ENCODE measurements at regions not wholly inside any gene's neighbourhood (a gene's known extent, or its start where the extent isn't known, plus 50 kb on each side); places are given as distances from the start of the nearest gene placed in this dataset.

DNA sequence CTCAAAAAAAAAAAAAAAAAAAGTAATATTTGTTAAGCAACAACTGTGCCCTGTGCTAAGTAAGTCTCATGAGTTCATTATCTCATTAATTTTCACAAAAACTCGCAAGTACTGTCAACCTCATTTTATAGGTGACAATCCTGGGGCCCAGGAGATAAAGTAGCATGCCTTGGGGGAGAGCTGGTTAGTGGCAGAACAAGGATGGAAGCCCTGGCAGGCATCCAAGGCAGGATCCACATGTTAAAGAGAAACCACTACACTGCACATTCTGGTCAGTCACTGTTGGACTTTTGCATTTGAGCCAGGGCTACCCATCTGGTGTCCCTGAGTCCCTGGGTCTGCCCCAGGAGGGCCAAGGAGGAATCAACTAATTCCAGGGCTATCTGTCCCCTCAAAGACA is 54.6 kb downstream of the ZFP36L2 start:
- no peak for DNase-seq (ENCODE audit: low read depth)

DNA sequence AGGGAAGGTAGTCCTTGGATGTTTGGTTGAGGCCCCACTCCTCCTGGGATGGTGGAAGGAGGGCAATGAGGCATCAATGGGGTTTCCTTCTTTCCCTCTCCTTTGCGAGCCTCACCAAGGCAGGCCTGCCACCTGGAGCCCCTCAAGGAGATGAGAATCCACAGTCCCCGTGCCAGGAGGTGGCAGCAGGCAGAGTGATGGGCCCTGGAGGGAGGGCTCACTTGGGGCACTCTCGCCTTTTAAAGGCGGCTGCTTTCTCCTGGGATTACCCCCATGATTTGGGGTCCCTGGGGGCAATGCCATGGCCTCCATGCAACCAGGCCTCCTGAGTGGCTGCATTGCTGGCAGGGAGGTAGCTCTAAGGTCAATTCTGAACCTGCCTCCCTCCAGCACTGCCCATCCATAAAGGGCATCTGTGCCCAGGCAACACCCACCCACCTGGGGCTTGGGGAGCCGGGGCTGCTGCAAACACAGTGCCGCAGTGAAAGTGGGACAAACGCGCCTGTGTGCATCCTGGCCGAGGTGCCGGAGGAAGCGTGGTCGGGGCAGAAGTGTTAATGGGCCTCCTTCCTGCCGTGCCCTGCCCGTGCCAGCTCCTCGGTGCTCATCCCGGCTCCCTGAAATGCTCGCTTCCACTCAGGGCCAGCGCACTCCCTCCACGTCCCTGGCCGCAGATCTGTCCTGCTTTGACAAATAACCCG is 55.9 kb downstream of the ZFP36L2 start:
- no peak for DNase-seq (ENCODE audit: low read depth)

DNA sequence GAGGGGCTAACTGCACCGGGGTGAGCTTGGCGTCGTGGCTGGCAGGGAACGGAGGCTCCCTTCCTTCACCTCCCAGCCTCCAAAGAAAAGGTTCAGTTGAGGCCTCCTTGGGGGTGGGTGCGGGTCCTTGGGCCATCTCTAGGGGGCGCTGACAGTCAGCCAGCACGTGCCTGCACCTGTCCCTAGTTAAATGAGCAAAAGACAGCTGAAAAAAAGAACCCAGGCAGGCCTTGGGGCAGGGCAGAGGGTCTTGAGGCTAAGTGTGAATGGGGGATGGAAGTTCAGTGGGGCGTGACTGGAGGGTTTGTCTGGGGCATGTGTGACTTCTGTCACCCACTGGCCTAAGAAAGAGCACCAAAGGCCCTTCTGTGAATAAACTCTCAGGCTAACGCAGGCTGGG is 56.4 kb downstream of the ZFP36L2 start:
- peak; percentile 50 for DNase-seq (ENCODE audit: low read depth)

DNA sequence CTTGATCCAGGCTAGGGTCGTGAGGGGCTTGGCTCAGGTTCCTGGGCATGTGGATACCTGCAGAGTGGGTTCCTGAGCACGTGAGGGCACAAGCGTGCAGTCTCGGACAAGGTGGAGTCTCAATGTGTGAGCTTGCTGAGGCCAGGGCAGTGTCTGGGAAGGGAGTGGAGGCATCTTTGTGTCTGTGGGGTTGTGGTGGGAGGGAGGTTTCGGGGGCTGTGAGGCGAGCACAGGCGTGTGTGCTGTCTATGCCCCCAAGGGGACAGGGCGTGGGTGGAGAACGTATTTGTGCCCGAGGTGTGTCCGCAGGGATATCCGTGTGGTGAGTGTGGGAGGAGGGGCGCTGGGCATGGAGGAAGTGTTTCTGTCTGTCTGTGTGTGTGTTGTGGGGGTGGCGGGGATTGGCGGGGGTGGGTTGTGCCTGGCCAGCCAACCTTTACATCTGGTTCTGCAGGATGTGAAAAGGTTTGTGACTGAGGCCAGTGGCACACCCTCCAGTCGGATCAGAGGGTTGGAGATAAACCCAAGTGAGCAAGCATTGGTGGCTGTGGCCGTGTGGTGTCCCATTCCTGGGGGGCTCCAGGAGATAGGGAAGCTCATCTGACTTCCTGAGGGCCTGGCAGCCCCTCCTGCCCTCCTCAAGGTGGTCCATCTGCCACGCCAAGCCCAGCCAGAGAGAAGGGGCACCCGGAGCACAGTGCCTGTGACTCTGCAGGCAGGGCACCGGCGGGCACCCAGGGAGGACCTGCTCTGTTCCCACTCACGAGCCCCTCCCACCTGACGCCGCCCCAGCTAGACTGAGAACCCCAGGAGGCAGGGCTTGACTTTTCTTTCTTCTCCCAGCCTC is 57.1 kb downstream of the ZFP36L2 start:
- DNase-seq (ENCODE audit: low read depth) = no peak

DNA sequence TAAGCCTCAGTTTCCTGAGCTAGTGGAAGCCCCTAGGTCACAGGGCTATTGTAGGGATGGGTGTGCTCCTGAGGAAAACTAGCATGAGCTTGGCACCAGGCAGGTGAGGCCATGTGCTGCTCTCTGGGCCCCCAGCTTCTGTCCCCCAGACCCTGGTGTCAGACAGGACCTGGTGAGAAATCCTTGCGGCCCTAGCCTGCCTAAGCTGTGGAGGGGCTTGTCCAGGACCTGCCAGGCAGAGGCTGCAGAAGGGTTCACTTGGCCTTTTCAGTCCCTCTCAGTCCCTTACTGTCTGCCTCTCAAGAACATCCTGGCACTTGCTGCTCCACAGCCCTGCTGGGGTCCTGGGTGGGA is 58.4 kb downstream of the ZFP36L2 start:
- DNase-seq (ENCODE audit: low read depth) = no peak

DNA sequence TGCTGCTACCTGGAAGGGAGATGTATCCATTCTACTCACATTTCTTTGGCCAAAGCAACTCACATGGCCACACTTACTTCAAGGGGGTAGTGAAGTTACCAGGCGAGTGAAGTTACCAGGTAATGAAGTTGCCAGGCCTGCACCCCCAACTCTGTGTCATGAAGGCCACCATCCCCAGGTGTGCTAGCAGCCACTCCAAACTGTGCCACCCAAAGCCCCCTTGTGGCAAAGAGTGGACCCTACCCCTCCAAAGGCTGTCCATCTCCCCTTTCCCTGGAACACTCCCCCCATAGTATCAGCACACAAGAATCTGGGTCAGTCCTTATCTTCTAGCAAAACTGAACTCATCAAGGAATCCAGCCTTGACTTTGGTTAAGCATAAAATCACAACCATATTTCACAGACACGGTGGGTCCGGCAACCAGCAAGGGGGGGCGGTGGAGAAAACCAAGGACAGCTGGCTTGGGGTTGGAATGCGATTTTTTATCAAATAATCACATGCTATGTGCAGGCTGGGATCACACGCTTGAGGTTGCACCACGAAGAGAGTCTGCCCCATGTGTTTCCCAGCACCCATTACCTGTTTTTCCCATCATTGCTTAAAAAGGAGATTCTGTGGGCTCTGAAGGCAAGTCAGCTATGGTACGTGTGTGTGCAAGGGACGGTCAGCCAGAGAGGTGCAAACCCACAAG is 60.9 kb downstream of the ZFP36L2 start:
- no peak for DNase-seq (ENCODE audit: low read depth)

DNA sequence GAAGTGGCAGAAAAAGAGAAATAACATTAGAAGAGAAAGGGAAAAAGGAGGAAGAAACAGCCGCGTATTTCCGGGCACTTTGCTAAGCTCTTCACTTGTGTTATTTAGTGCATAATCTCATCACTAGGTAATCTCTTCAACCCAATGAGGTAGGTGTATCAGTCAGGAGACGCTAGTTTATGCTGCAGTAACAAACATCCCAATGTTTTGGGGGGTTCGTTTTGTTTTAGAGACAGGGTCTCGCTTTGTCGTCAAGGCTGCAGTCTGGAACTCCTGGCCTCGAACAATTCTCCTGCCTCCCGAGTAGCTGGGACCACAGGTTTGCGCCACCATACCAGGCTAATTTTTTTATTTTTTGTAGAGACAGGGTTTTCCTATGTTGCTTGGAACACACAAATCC is 61.7 kb downstream of the ZFP36L2 start:
- no peak for DNase-seq (ENCODE audit: low read depth)

DNA sequence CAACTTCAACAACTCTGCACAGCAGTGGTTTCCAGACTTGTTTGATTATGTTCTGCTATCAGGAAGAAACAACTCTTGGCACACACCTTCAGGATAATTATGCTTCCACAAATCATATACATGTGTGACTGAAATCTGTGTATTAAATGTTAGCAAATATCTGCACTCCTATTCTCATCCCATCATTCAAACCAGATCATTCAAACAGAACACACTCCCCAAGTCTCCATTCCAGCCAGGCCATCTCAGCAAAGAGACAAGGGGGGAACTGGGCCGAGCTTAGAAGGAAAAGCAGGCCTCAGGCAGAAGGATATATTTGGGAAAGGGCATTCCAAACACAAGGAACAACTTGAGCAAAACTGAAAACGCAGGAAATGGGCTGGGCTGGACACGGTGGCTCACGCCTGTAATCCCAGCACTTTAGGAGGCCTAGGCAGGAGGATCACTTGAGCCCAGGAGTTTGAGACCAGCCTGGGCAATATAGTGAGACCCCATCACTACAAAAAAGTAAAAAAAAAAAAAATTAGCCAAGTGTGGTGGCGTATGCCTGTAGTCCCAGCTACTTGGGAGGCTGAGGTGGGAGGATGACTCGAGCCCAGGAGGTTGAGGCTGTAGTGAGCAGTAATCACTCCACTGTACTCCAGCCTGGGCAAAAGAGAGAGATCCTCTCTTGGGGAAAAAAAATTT is 62.7 kb downstream of the ZFP36L2 start:
- DNase-seq (ENCODE audit: low read depth) = no peak

DNA sequence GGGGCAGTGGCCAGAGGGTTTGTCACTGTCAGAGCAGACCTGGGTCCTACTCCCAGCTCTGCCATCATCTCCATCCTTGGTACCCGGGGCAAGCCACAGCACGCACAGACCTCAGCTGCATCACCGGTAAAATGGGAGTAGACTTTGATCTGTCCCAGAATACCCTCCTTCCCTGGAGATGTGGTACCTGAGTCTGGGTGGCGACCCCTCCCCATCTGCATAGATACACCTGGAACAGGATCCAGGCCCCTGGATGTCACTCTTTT is 64.0 kb downstream of the ZFP36L2 start:
- no peak for DNase-seq (ENCODE audit: low read depth)

DNA sequence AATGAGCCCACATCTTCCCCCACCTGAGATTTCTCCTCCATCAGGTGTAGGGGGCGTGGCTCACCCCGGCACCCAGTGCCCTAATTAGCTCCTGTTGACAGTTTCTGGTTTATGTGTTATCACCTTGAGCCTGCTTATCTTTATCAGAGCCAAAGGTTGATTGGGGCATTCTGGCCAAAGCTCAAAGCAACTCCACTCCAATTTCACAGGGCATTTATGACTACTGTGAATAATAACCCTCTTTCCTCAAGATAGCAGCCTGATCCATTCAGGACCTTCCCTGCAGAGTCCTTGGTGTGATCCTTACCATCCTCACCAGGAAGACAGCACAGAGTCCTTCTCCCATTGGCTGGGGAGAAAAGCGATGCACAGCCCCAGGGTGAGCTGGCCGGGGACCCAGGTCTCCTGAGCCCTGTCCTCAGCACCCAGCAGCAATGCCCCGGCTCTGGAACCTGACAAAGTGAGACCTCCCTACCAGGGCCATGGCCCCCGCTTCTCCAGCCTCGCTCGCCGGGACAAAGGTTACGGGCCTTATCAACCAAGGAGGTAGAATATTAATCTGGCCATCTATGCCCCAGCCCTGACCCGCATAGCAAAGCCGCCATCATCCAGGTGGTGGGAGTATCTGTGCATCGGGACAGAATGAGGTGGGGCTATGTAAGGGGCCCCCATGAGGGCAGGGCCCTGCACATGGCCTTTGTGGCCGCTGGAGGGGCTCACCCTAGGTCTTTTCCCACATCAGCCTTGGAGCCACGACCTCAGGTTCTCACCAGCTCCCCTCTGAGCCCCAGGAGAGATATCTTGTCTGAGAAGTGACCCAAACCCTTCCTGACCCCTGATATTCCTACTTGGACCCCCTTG is 64.5 kb downstream of the ZFP36L2 start:
- DNase-seq (ENCODE audit: low read depth) = no peak

DNA sequence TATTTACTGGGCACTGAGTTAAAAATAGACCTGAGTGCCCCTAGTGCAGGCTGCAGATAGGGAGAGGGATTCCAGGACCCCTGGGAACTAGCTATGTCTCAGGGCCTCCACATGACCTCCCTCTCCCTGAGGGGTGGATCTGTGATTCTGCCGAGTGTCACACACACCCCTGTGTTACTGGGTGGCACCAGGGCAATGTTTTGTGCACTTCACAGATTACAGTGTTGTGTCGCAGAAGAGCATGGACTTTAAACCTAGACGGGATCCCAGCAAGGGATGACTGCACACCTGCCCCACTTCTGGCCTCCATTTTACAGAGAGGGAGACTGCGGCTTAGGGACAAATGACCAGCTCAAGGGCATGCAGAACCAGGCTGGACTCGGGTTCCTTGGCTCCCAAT is 65.6 kb downstream of the ZFP36L2 start:
- no peak for DNase-seq (ENCODE audit: low read depth)

DNA sequence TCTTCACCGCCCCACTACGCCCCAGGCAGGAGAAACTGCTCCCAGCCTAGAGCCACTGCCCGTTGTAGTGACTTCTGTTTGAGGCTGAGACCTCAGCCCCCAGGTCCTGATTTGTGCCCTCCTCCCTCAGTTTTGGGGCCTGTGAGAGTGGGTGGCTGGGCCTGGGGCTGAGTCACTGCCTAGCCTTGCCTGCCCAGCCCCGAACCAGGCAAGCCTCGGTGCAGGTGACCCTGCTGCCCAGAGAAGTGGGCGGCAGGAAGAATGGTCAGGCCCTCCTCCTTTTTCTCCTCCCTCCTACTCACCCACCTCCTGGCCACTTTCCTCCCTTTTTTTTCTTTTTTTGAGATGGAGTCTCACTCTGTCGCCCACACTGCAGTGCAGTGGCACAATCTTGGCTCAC is 66.6 kb downstream of the ZFP36L2 start:
- no peak for DNase-seq (ENCODE audit: low read depth)

DNA sequence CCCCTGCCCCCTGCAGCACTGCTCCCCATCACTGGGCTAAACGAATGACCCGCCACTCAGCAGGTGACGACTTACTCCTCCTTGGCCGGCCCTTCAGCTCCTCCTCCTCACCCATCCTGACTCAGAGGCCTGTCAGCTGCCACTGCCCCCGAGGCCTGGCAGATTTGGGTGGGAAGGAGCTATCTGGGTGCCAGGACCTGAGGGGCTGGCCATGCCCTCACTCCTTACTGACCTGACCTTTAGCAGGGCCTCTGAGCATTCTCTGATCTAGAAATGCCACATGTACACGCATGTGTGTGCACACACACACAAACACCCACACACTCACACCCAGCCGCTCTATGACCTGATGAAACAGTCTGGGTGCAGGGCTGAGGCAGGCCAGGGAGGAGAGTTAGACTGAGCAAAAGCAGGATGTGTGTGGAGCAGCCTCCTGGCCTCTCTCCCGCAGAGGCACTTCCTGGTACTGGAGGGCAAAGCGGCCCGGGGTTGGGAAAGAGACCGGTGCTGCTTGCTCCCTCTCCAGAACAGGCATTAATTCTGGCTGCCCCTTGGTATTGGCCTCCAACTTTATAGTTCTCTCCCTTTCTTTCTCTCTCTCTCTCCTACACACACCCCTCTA is 68.0 kb downstream of the ZFP36L2 start:
- no peak for DNase-seq (ENCODE audit: low read depth)

DNA sequence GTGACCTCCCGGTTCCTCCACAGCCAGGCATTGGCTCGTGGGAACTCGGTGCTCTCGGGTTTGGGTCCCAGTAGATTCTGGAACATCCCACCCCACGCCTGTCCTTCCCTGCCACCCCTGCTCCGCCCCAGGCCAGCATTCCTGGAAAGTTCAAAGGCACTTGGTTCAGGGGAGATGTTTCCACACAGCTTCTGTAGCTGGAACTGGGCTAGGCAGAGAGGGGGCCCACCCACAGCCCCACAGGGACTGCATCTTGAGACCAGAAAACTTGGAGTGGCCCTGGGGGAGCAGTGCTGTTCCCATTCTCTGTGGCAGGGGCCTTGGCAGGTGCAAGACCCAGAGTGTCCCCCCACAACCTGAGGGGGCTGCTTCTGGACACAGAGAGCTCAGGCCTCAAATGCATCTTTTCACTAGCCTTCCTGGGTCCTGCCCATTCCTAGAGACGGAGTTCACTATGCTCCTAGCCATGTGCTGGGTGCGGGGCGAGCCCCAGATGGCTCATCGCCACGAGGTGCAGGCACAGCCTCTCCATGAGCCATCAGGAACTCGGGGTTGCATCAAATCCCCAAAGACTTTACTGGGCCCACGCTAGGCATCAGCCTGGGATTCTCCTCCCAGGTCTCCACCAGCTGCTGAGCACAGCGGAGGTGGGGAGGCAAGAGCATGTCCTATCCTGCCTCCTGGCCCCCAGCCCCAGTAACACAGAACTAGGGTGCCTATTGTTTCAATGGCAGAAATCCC is 68.7 kb downstream of the ZFP36L2 start:
- DNase-seq (ENCODE audit: low read depth) = no peak

DNA sequence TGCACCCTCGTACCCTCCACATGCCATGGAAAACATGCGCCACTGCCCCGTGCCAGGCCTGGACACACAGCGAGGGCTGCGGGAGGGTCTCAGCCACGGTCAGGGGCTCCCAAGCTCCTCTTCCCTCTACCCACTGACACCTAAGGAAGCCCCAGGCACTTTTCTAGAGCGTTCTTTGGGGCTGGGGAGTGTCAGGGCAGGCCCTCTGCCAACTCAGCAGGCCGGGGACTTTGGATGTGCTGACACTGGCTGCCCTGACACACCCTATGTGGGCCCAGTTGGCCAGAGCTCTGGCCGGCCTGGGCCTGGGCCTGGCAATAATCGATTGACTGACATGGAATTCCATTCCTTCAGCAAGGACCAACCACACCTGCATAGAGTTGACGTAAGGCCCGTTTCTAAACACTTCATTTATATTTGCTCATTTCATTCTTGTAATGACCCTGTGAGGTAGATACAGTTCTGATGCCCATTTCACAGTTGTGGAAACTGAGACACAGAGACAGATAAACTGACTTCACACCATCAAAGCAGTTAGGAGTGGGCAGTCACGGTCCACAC is 70.5 kb downstream of the ZFP36L2 start:
- no peak for DNase-seq (ENCODE audit: low read depth)

DNA sequence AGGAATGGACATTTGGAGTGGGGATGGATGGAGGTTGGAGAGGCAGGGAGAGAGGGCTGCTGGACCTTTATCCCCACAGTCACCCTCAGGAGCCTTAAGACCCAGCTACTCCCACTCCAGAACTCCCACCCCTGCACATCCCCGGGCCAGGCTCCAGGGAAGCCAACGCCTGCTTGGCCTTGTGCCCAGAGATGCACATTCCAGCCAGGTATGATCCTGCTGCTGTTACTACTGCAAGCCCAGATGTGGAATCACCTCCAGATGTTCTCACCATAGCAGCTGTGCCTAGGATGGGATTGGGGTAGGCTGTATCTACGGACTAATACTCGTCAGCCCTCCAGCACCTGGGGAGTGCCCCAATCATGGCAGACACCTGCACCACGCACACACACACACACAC is 71.7 kb downstream of the ZFP36L2 start:
- no peak for DNase-seq (ENCODE audit: low read depth)

DNA sequence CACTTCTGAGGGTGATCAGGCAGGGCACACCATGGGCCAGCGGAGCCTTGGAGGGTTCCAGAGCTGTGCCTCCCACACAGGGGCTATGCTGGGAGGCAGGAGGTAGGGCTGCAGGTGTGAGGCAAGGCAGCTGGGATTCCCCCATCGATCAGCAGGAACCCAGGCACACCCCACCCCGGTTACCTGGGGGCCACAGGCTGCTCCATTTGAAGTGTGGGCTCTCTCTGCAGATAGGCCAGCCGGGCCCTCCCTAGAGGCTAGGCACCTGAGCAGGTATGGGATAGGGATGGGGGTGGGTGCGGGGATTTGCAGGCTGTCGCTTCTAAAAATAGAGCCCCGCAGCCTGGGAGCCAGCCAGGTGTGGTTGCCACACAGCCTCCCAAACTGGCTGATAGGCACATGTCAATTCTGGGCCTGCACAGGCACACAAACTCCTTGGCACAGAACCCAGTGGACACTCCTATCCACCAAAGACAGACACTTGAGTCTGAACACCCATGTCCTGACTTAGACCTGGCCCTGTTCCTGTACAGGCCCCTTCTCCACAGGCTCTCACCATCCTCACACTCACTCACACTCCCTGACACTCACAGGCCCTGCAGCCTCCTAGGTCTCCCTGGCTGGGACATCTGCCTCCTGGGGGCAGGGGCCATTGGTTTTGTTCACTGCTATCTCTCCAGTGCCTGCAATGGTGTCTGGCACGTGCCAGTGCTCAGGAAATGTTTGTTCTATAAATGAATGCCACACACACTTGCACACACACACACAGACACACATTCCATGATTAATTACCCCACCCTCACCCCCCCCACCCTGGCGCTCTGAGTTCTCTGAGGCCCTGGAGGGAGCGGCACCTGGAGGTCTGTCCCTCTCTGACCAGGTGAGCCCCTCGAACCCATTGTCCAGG is 73.4 kb downstream of the ZFP36L2 start:
- no peak for DNase-seq (ENCODE audit: low read depth)

DNA sequence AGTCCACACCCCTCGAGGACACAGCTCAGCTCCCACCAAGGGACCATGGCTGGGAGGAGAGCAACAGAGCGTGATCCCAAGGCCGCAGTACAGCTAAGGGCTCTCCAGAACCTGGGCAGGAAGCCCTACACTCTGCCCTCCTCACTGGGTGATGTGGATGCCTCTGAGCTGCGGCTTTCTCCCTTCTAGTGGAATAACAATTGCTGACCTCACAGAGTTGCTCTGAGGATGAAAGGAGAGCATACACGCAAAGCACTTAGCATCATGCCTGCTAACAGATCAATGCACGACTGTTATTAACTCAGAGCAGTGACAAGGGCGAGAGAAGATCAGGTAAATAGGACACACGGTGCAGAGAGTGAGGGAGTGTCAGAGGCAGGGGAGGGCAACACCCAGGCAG is 74.2 kb downstream of the ZFP36L2 start:
- DNase-seq (ENCODE audit: low read depth) = no peak

DNA sequence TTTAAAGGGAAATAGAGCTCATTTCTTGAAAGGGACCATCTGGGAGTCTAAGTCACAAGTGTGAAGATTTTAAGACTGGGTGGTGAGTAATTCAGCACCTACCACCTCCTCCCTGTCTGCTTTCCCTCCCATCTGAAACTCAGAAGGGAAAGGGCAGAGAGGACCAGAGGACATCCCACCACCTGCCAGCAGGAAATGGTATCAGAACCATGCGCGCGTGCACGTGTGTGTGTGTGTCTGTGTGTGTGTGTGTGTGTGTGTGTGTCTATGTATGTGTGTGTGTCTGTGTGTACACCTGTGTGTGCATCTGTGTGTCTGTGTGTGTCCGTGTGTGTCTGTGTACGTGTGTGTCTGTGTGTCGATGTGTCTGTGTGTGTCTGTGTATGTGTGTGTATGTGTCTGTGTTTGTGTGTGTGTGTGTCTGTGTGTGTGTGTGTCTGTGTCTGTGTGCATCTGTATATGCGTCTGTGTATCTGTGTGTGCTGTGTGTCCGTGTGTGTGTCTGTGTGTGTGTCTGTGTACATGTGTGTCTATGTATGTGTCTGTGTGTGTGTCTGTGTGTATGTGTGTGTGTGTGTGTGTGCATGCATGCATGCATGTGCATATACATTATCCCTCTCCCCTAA is 76.8 kb downstream of the ZFP36L2 start:
- no peak for DNase-seq (ENCODE audit: low read depth)

Data from T follicular helper cell (primary cell).